AG04449 (cell line): ENCODE measurements at regions not wholly inside any gene's neighbourhood (a gene's known extent, or its start where the extent isn't known, plus 50 kb on each side); places are given as distances from the start of the nearest gene placed in this dataset.

Source experiments
- CTCF ChIA-PET: fragments of 350-600 bp; formaldehyde crosslinking; extraction: SDS; loops from one replicate; lab custom pipeline; 2021; ENCODE audit warnings: antibody characterized with exemption; lab: Yijun Ruan, JAX
- POLR2A ChIA-PET: fragments of 400-600, 350-600 bp; formaldehyde crosslinking; extraction: SDS; loops from one replicate; lab custom pipeline; 2020; ENCODE audit warnings: antibody characterized with exemption, inconsistent platforms; lab: Yijun Ruan, JAX
- DNase-seq: peaks from one replicate; pipeline ENCODE4 v3.0.0-alpha.2; 2010; ENCODE audit warnings: low read depth, low spot score
- H3K4me3 ChIP-seq: 2 replicates; pipeline ENCODE4 v1.5.1; 2011; ENCODE audit warnings: low read depth, mild to moderate bottlenecking, control low read depth, low read length
- TF ChIP-seq, protein P1 (sequence below): IDR thresholded peaks from one replicate; pipeline ENCODE4 v1.5.1; 2011; ENCODE audit warnings: mild to moderate bottlenecking, moderate library complexity, low read length, control low read depth, inconsistent platforms; ENCODE audit not compliant: insufficient read depth; ENCODE audit errors: missing control alignments

DNA sequence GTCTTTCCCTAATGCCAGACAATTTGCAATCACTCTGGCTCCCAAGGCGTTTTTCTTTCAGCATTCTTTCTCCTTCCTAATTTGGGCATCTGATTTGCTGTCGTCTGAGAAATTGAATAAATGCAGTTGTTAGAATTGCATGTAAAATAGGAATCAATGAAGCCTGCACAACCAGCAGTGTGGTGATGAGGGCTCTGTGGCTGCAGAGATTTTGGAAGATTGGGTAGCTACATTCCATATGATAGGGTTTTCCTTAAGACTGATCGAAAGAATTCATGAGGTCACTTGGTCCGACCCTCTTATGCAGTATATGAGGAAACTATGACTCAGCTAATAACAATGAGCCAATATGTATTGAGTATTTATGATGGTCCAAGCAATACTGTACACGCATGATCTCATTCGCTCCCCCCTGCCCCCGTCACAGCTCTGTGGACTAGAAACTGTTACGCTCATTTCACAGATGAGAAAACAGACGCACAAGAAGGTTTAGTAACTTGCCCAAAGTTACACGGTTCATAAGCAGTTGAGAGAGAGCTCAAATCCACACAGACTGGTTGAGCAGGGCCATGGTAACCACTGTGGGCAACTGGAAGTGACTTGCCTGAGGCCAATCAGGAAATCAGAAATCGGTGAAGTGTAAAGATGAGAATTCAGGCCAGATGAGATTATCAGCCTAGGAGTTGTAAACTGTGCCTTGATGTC is 527.2 kb downstream of the GATA3 start:
- ChIA-PET POLR2A (no interaction called here), CTCF (no interaction called here)
- no peak for DNase-seq
- TF ChIP-seq, protein P1, sequence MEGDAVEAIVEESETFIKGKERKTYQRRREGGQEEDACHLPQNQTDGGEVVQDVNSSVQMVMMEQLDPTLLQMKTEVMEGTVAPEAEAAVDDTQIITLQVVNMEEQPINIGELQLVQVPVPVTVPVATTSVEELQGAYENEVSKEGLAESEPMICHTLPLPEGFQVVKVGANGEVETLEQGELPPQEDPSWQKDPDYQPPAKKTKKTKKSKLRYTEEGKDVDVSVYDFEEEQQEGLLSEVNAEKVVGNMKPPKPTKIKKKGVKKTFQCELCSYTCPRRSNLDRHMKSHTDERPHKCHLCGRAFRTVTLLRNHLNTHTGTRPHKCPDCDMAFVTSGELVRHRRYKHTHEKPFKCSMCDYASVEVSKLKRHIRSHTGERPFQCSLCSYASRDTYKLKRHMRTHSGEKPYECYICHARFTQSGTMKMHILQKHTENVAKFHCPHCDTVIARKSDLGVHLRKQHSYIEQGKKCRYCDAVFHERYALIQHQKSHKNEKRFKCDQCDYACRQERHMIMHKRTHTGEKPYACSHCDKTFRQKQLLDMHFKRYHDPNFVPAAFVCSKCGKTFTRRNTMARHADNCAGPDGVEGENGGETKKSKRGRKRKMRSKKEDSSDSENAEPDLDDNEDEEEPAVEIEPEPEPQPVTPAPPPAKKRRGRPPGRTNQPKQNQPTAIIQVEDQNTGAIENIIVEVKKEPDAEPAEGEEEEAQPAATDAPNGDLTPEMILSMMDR: no peak
- no peak overlapping the region for H3K4me3 ChIP-seq

GRCh38 chr10:8583096-8583495 is 528.6 kb downstream of the GATA3 start:
- CTCF ChIA-PET: no interaction called here

GRCh38 chr10:8584666-8585065 is 530.2 kb downstream of the GATA3 start:
- ChIA-PET CTCF (no interaction called here), POLR2A (no interaction called here)
- TF ChIP-seq, protein P1: no peak
- DNase-seq: no peak
- H3K4me3 ChIP-seq: no peak overlapping the region

More at GRCh38 chr10:8583096-8583495, 528.6 kb downstream of the GATA3 start:
- POLR2A ChIA-PET: no interaction called here
- DNase-seq: no peak
- TF ChIP-seq, protein P1: no peak
- H3K4me3 ChIP-seq: no peak overlapping the region

DNA sequence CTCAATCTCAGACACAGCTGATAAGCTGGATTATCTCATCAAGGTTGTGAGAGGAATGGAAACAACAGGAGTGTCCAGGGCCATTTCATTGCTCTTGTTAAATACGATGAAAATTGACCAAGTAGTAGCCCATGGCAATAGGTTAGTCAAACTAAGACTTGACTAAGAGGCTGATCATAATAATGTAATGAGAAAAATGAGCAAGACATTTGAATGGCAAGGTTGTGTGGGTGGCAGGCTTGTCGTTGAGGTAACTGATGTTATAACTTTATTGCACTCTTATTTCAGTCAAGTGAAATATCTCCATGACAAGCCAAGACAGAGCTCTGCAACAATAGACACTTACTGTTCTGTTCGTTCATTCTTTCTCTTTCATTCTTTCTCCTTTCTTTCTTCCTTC is 532.0 kb downstream of the GATA3 start:
- ChIA-PET CTCF (no interaction called here), POLR2A (no interaction called here)
- H3K4me3 ChIP-seq: no peak overlapping the region
- no peak for DNase-seq
- TF ChIP-seq, protein P1: no peak

GRCh38 chr10:8588135-8588534 is 533.6 kb downstream of the GATA3 start:
- no peak for DNase-seq
- TF ChIP-seq, protein P1: no peak
- ChIA-PET CTCF (no interaction called here), POLR2A (no interaction called here)
- H3K4me3 ChIP-seq: no peak overlapping the region

GRCh38 chr10:8590518-8590917 is 536.0 kb downstream of the GATA3 start:
- H3K4me3 ChIP-seq: no peak overlapping the region
- POLR2A ChIA-PET: no interaction called here
- CTCF ChIA-PET: no interaction called here
- TF ChIP-seq, protein P1: no peak
- DNase-seq: no peak
